Upper lobe of right lung (tissue), 1 donor: ENCODE measurements at regions not wholly inside any gene's neighbourhood (a gene's known extent, or its start where the extent isn't known, plus 50 kb on each side); places are given as distances from the start of the nearest gene placed in this dataset.

Source experiments
- ATAC-seq: fragments of 200-7000 bp; cut with Tn5 transposase; one replicate; pipeline ENCODE4 v1.9.1; 2020; ENCODE audit warnings: mild to moderate bottlenecking, moderate library complexity
- DNase-seq: peaks from one replicate; pipeline ENCODE4 v3.0.0-alpha.2; 2020
- H3K27ac ChIP-seq: fragments of 200-600 bp; one replicate; pipeline ENCODE4 v1.8.0; 2022
- H3K27me3 ChIP-seq: fragments of 200-600 bp; one replicate; pipeline ENCODE4 v1.8.0; 2022; ENCODE audit warnings: mild to moderate bottlenecking
- H3K36me3 ChIP-seq: fragments of 200-600 bp; one replicate; pipeline ENCODE4 v1.8.0; 2022
- H3K4me1 ChIP-seq: fragments of 200-600 bp; one replicate; pipeline ENCODE4 v1.8.0; 2022
- H3K4me3 ChIP-seq: fragments of 200-600 bp; one replicate; pipeline ENCODE4 v1.8.0; 2022; ENCODE audit warnings: mild to moderate bottlenecking
- H3K9me3 ChIP-seq: fragments of 200-600 bp; one replicate; pipeline ENCODE4 v1.8.0; 2022
- CTCF ChIP-seq: fragments of 200-600 bp; IDR thresholded peaks from one replicate; pipeline ENCODE4 v1.8.0; 2022; ENCODE audit warnings: antibody characterized with exemption
- intact Hi-C: fragments of 100-400 bp; cut with DNase I; formaldehyde crosslinking; loops from one replicate; pipeline ENCODE4 v1.11.0; 2022
- donor health status: DM: no; HTN: yes; CAD: no; lungs with severe emphysema.

- H3K36me3 ChIP-seq, result no peaks in the 10 kb centered on the region
- intact Hi-C loops, result no loop called here
- DNase-seq (no peak), ATAC-seq (no peak)
- no peaks in the 10 kb centered on the region for H3K4me1 ChIP-seq
- no peak for TF ChIP-seq CTCF
- H3K27me3 ChIP-seq, result no peaks in the 10 kb centered on the region
- H3K27ac ChIP-seq, result no peak overlapping the region
- H3K9me3 ChIP-seq, result no peaks in the 10 kb centered on the region
- no peak overlapping the region for H3K4me3 ChIP-seq
These were observed 632.4 kb upstream of the SLC8A1 start for GRCh38 chr2:41084321-41084720.

GRCh38 chr2:41087946-41088345 lies 636.1 kb upstream of the SLC8A1 start:
- intact Hi-C loops, result no loop called here
- no peaks in the 10 kb centered on the region for H3K9me3 ChIP-seq
- no peak for ATAC-seq

GRCh38 chr2:41101281-41101680 lies 649.4 kb upstream of the SLC8A1 start:
- Histone ChIP-seq H3K27me3 (no peaks in the 10 kb centered on the region), H3K4me3 (no peak overlapping the region), H3K27ac (no peak overlapping the region), H3K9me3 (no peaks in the 10 kb centered on the region), H3K4me1 (no peaks in the 10 kb centered on the region), H3K36me3 (no peaks in the 10 kb centered on the region)
- ATAC-seq, result no peak
- intact Hi-C loops, result no loop called here
- TF ChIP-seq CTCF, result no peak
- DNase-seq, result no peak

More at GRCh38 chr2:41087946-41088345, 636.1 kb upstream of the SLC8A1 start:
- no peak overlapping the region for H3K4me3 ChIP-seq
- no peaks in the 10 kb centered on the region for H3K36me3 ChIP-seq
- DNase-seq, result no peak
- H3K27ac ChIP-seq, result no peak overlapping the region
- no peaks in the 10 kb centered on the region for H3K4me1 ChIP-seq
- H3K27me3 ChIP-seq, result no peaks in the 10 kb centered on the region
- no peak for TF ChIP-seq CTCF

GRCh38 chr2:41109744-41110143 lies 657.9 kb upstream of the SLC8A1 start:
- intact Hi-C loops, result no loop called here
- H3K9me3 ChIP-seq, result no peaks in the 10 kb centered on the region
- no peak for TF ChIP-seq CTCF
- H3K36me3 ChIP-seq, result no peaks in the 10 kb centered on the region
- no peaks in the 10 kb centered on the region for H3K4me1 ChIP-seq
- no peak overlapping the region for H3K27ac ChIP-seq
- DNase-seq, result no peak
- ATAC-seq, result no peak
- no peak overlapping the region for H3K4me3 ChIP-seq
- H3K27me3 ChIP-seq, result no peaks in the 10 kb centered on the region

GRCh38 chr2:41111836-41112627 lies 660.1 kb upstream of the SLC8A1 start:
- Histone ChIP-seq H3K27ac (no peak overlapping the region), H3K4me1 (no peaks in the 10 kb centered on the region), H3K27me3 (no peaks in the 10 kb centered on the region), H3K9me3 (no peaks in the 10 kb centered on the region), H3K36me3 (no peaks in the 10 kb centered on the region), H3K4me3 (no peak overlapping the region)
- DNase-seq (no peak), ATAC-seq (no peak)
- TF ChIP-seq CTCF, result no peak
- intact Hi-C loops, result no loop called here
